ENCODE measurements at regions not wholly inside any gene's neighbourhood (a gene's known extent, or its start where the extent isn't known, plus 50 kb on each side); places are given as distances from the start of the nearest gene placed in this dataset.

- DNase-seq (ENCODE audit: insufficient read length, low spot score): no peak
- no peak for TF ChIP-seq CTCF (IDR thresholded peaks at IDR 0.05; ENCODE audit: insufficient read depth, missing control alignments)
- FAIRE-seq: no peak
Observed at GRCh38 chr7:3215624-3216585, 85.1 kb upstream of the SDK1 start.

- no peak for TF ChIP-seq CTCF (IDR thresholded peaks at IDR 0.05; ENCODE audit: insufficient read depth, missing control alignments)
- DNase-seq (ENCODE audit: insufficient read length, low spot score) (no peak), FAIRE-seq (no peak)
Observed at GRCh38 chr7:3217166-3217565, 83.9 kb upstream of the SDK1 start.

DNA sequence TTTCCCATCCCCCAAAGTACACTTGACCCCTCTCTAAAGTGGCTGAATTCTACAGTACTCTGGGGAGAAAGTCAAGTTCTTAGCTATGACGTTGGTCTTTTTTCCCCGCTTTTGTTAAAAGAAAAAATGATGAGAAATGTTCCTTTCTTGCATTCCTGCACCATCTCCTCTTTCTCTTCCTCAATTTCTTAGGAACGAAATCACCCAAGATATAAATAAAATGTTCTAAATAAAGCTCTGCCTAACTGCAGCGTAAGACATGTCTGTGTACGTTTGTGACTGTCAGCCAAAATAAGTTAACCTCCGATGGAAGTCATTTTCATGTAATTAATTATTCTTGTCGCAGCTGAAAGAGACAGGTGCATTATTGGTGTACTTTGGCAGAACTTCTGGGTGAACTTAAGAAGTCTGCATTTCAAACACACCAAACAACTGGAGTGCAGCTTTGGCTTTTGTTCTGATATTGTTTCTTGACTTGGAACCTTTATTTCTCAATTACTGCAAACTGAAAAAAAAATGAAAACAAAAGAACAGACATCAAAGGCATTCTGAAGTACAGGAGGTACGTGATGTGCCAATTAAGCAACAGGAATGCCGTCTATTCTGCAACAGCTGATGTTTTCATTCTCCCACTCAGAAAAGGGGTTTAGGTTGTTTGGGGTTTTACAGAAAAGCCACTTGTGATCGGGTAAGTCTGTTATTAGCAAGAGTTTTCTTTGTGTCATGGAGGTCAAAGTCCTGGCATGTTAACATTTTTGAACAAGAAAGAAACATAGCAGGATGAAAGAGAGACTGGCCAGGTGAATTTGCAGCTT is 82.4 kb upstream of the SDK1 start:
- TF ChIP-seq CTCF (IDR thresholded peaks at IDR 0.05; ENCODE audit: insufficient read depth, missing control alignments): no peak
- no peak for DNase-seq (ENCODE audit: insufficient read length, low spot score)
- no peak for FAIRE-seq

- DNase-seq (ENCODE audit: insufficient read length, low spot score): no peak
- no peak for TF ChIP-seq CTCF (IDR thresholded peaks at IDR 0.05; ENCODE audit: insufficient read depth, missing control alignments)
- FAIRE-seq: no peak
Observed at GRCh38 chr7:3229904-3230470, 71.1 kb upstream of the SDK1 start.

- DNase-seq (ENCODE audit: insufficient read length, low spot score): no peak
- no peak for TF ChIP-seq CTCF (IDR thresholded peaks at IDR 0.05; ENCODE audit: insufficient read depth, missing control alignments)
- no peak for FAIRE-seq
Observed at GRCh38 chr7:3230908-3231307, 70.1 kb upstream of the SDK1 start.

- TF ChIP-seq CTCF (IDR thresholded peaks at IDR 0.05; ENCODE audit: insufficient read depth, missing control alignments): no peak
- FAIRE-seq: no peak
- DNase-seq (ENCODE audit: insufficient read length, low spot score): no peak
Observed at GRCh38 chr7:3232228-3232627, 68.8 kb upstream of the SDK1 start.

Data from D721Med (cell line).